Panc1 (cell line): ENCODE measurements at regions not wholly inside any gene's neighbourhood (a gene's known extent, or its start where the extent isn't known, plus 50 kb on each side); places are given as distances from the start of the nearest gene placed in this dataset.

Experiments used
- ATAC-seq: fragments of 200-7000 bp; cut with Tn5 transposase; 2 replicates; pipeline ENCODE4 v1.9.1; 2020; ENCODE audit warnings: mild to moderate bottlenecking, moderate library complexity
- BruUV-seq: library from RNA; stranded (reverse); fragments of 400-500 nt; replicated peaks from 2 replicates; lab custom pipeline; 2021; lab: Mats Ljungman, UMichigan
- CTCF ChIA-PET: fragments of 300-600 bp; sonication (Branson Sonifier 250); formaldehyde crosslinking; loops from one replicate; lab custom pipeline; 2022; ENCODE audit warnings: antibody characterized with exemption; lab: Charles Lee
- POLR2A ChIA-PET: fragments of 300-600 bp; sonication (Branson Sonifier 250); formaldehyde crosslinking; loops from one replicate; lab custom pipeline; 2022; ENCODE audit warnings: antibody characterized with exemption; lab: Charles Lee
- DNase-seq: peaks from one replicate; pipeline ENCODE4 v3.0.0-alpha.2; 2010; ENCODE audit warnings: low read depth, low spot score
- H3K27ac ChIP-seq: 2 replicates; pipeline ENCODE4 v1.5.1; 2011; ENCODE audit warnings: mild to moderate bottlenecking, low read length, inconsistent platforms
- H3K27me3 ChIP-seq: fragments of 200-500 bp; sonication (Bioruptor generic); 2 replicates; pipeline ENCODE4 v1.6.0; 2014; ENCODE audit warnings: low read length, inconsistent platforms; ENCODE audit not compliant: control insufficient read depth, insufficient read depth
- H3K36me3 ChIP-seq: fragments of 200-500 bp; sonication (Bioruptor generic); 2 replicates; pipeline ENCODE4 v1.5.1; 2014; ENCODE audit warnings: inconsistent platforms, mild to moderate bottlenecking, low read length, moderate library complexity; ENCODE audit not compliant: control insufficient read depth, insufficient read depth
- H3K4me1 ChIP-seq: 2 replicates; pipeline ENCODE4 v1.5.1; 2011; ENCODE audit warnings: inconsistent platforms, mild to moderate bottlenecking, low read length, moderate library complexity; ENCODE audit not compliant: control insufficient read depth, insufficient read depth
- H3K4me3 ChIP-seq, 2 experiments: 2 replicates each; pipeline ENCODE4 v1.5.1; 2011 to 2012; ENCODE audit warnings: low read depth in 2 of 2, low read length in 2 of 2, mild to moderate bottlenecking in 2 of 2, inconsistent platforms in 1 of 2, moderate library complexity in 1 of 2
- H3K9me3 ChIP-seq: fragments of 200-500 bp; sonication (Bioruptor generic); 2 replicates; pipeline ENCODE4 v1.5.1; 2014; ENCODE audit warnings: low read depth, mild to moderate bottlenecking, inconsistent platforms, low read length, moderate library complexity; ENCODE audit not compliant: control insufficient read depth, insufficient read depth
- POLR2AphosphoS5 ChIP-seq: IDR thresholded peaks from 2 replicates; pipeline ENCODE4 v1.6.1; 2012; ENCODE audit warnings: mild to moderate bottlenecking, low read depth, low read length, moderate library complexity
- SIN3A ChIP-seq: IDR thresholded peaks from 2 replicates; pipeline ENCODE4 v1.6.1; 2012; ENCODE audit warnings: low read depth, mild to moderate bottlenecking, low read length, moderate library complexity, borderline replicate concordance; ENCODE audit not compliant: insufficient read depth
- TCF7L2 ChIP-seq: IDR thresholded peaks from 2 replicates; pipeline ENCODE4 v1.6.1; 2011; ENCODE audit warnings: mild to moderate bottlenecking, low read depth, low read length, inconsistent platforms
- in situ Hi-C: cut with HindIII; loops from 2 replicates; pipeline ENCODE4 v1.10.0; 2016; ENCODE audit warnings: low sequenced_read_pairs, low pct_unique_long_range_greater_than_20kb
- intact Hi-C: fragments of 100-400 bp; cut with micrococcal nuclease; formaldehyde crosslinking; loops from one replicate; pipeline ENCODE4 v1.10.0; 2022; ENCODE audit not compliant: unreplicated experiment
- TF ChIP-seq, protein P1 (sequence below), 2 experiments: IDR thresholded peaks; 2 replicates each; pipeline ENCODE4 v1.6.1; 2011 to 2012; ENCODE audit warnings: low read depth in 2 of 2, control low read depth in 1 of 2, low read length in 1 of 2, mild to moderate bottlenecking in 1 of 2, moderate library complexity in 1 of 2; ENCODE audit not compliant: insufficient read depth in 1 of 2
- TF ChIP-seq, protein P2 (sequence below): fragments of 450-650 bp; IDR thresholded peaks from 2 replicates; pipeline ENCODE4 v1.5.1; 2017; ENCODE audit warnings: mild to moderate bottlenecking

DNA sequence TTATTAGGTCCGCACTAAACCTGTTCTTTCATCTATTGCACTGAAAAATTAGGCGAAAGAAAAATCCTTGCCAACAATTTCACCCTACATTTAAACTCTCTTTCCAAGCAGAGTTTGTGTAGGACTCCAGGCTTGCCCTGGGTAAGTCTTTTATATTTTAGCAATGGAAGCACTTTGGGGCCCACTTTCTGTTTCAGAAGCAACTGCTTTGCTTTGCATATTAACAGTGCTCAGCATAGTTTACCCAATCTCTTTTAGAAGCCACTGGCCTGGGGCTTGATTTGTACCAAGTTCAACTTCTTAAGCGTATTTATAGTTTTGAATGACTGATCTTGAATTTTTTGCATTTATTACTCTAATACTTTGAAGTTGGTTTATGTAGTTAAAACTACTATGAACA lies 78.8 kb upstream of the MDFIC start:
- no TSS peak for BruUV-seq
- Histone ChIP-seq H3K4me3 (no peak overlapping the region), H3K27me3 (no peaks in the 10 kb centered on the region), H3K27ac (no peak overlapping the region), H3K9me3 (no peaks in the 10 kb centered on the region), H3K36me3 (no peaks in the 10 kb centered on the region), H3K4me1 (no peaks in the 10 kb centered on the region)
- ATAC-seq (no peak), DNase-seq (no peak)
- POLR2A ChIA-PET, result no interaction called here
- in situ Hi-C loops (no loop called here), intact Hi-C loops (no loop called here)
- TF ChIP-seq, protein P1, sequence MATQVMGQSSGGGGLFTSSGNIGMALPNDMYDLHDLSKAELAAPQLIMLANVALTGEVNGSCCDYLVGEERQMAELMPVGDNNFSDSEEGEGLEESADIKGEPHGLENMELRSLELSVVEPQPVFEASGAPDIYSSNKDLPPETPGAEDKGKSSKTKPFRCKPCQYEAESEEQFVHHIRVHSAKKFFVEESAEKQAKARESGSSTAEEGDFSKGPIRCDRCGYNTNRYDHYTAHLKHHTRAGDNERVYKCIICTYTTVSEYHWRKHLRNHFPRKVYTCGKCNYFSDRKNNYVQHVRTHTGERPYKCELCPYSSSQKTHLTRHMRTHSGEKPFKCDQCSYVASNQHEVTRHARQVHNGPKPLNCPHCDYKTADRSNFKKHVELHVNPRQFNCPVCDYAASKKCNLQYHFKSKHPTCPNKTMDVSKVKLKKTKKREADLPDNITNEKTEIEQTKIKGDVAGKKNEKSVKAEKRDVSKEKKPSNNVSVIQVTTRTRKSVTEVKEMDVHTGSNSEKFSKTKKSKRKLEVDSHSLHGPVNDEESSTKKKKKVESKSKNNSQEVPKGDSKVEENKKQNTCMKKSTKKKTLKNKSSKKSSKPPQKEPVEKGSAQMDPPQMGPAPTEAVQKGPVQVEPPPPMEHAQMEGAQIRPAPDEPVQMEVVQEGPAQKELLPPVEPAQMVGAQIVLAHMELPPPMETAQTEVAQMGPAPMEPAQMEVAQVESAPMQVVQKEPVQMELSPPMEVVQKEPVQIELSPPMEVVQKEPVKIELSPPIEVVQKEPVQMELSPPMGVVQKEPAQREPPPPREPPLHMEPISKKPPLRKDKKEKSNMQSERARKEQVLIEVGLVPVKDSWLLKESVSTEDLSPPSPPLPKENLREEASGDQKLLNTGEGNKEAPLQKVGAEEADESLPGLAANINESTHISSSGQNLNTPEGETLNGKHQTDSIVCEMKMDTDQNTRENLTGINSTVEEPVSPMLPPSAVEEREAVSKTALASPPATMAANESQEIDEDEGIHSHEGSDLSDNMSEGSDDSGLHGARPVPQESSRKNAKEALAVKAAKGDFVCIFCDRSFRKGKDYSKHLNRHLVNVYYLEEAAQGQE (IDR thresholded peaks at IDR 0.05; ENCODE audit: insufficient read depth in 1 of 2, low read depth in 2 of 2, low read length in 1 of 2), result no peak
- TF ChIP-seq POLR2AphosphoS5 (no peak), TCF7L2 (no peak), SIN3A (no peak)
- TF ChIP-seq, protein P2, sequence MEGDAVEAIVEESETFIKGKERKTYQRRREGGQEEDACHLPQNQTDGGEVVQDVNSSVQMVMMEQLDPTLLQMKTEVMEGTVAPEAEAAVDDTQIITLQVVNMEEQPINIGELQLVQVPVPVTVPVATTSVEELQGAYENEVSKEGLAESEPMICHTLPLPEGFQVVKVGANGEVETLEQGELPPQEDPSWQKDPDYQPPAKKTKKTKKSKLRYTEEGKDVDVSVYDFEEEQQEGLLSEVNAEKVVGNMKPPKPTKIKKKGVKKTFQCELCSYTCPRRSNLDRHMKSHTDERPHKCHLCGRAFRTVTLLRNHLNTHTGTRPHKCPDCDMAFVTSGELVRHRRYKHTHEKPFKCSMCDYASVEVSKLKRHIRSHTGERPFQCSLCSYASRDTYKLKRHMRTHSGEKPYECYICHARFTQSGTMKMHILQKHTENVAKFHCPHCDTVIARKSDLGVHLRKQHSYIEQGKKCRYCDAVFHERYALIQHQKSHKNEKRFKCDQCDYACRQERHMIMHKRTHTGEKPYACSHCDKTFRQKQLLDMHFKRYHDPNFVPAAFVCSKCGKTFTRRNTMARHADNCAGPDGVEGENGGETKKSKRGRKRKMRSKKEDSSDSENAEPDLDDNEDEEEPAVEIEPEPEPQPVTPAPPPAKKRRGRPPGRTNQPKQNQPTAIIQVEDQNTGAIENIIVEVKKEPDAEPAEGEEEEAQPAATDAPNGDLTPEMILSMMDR, result no peak
- CTCF ChIA-PET, result no interaction called here

DNA sequence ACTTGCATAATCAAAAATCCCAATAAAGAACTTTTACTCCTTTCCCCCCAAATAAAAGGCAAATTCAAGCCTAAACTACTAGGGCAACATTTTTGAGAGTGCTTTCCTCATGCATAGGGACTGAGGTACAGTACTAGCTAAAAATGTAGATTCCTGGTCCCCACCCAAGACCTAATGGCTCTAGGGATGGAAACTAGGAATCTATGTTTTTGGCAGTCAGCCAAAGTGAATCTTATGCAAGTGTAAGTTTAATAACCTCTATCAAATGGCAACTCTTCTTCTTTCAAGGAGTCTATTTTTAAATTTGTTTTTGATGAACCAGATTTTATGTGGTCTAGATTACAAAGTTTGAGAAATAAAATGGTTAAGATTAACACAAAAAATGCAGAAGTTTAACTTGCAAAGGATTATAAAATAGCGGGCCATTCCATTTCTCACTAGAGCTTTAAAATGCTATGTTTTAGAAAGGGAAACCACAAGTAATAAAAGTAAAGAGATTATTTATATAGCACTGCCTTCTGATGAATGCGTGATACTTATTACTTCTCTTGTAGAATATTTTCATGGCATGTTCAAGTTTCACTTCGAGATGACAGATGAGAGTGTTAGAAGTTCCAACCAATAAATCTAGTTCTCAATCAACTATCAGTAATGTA lies 70.4 kb upstream of the MDFIC start:
- Histone ChIP-seq H3K36me3 (no peaks in the 10 kb centered on the region), H3K27me3 (no peaks in the 10 kb centered on the region), H3K4me1 (no peaks in the 10 kb centered on the region), H3K4me3 (no peak overlapping the region), H3K27ac (no peak overlapping the region), H3K9me3 (no peaks in the 10 kb centered on the region)
- no peak for ATAC-seq
- BruUV-seq, result no TSS peak
- POLR2A ChIA-PET, result no interaction called here
- CTCF ChIA-PET, result no interaction called here
- DNase-seq, result no peak
- in situ Hi-C loops, result no loop called here
- TF ChIP-seq POLR2AphosphoS5 (no peak), TCF7L2 (no peak), SIN3A (no peak)
- TF ChIP-seq, protein P2, result no peak
- TF ChIP-seq, protein P1 (IDR thresholded peaks at IDR 0.05; ENCODE audit: insufficient read depth in 1 of 2, low read depth in 2 of 2, low read length in 1 of 2), result no peak
- intact Hi-C loops, result no loop called here
